ENCODE measurements at regions not wholly inside any gene's neighbourhood (a gene's known extent, or its start where the extent isn't known, plus 50 kb on each side); places are given as distances from the start of the nearest gene placed in this dataset.

DNA sequence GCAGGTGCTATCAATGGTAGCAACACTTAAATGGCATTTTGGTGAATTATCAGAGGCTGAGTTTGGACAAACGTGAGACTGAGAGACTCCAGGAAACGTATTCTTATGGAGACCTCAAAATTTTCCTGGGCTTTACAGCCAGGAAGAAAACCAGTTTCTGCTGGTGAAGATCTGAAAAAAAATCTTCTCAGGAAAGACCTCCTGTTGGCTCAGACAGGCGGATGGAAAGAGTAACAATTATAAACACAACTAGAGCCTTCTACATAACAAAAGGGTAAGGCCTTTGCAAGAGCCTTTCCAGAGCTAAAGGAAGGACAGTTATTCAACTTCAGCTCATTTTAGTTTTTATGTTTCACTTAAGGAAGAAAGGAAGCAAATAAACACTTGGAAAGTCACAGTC is 274.4 kb downstream of the THBS2 start:
- no peak for DNase-seq (ENCODE audit: low read depth in 2 of 2, low spot score in 1 of 2)

DNA sequence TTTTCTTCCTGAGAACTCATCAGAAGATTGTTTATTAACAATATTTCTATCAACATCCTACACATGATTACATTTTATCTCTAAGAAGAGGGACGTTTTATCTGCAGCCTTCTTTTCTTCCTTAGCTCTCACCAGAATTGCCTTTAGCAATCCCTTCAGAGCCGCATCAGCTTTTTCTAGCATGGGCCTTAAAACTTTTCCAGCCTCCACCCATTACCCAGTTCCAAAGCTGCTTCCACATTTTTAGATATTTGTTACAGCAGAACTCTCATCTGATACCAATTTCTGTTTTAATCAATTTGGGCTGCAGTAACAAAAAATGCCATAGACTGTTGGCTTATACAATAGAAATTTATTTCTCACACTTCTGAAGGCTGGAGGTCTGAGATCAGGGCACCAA is 281.5 kb downstream of the THBS2 start:
- DNase-seq (ENCODE audit: low read depth in 2 of 2, low spot score in 1 of 2) = no peak

DNA sequence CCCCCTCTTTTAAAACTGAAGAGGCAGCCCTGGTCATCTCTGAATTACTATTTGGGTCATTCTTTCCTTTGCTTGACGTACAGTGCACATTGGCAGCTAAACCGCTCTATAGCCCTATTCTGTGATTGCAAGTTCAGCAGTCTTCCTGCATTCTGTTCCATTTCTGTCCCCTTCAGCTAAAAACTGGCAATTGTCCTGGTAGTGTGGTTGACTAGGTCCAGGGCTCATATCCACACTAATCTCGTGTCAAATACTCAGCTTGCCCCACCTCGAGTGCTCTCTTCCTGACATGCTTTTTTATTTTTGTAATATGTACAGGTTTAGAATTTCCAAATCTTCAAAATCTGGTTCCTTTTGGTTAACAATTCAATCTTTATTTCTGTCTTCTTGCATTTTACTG is 282.1 kb downstream of the THBS2 start:
- DNase-seq (ENCODE audit: low read depth in 2 of 2, low spot score in 1 of 2) = no peak

DNA sequence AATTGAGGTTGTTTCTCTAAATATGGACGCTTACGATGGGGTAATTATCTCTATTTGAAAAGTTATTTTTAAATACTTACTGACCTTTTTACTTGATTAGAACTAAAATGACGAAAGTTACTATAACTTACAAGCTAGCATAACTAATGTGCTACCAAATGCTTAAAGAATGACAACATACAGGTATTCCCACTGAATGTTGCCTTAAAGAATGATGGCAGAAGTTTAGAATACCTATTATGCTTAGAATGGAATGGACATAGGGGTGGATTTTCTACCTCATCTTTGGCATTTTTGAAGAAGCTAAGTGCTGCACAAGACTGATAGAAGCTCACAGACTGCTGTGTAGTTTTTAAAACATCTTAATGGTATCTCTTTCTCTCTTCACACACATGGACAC is 284.8 kb downstream of the THBS2 start:
- DNase-seq (ENCODE audit: low read depth in 2 of 2, low spot score in 1 of 2) = no peak

DNA sequence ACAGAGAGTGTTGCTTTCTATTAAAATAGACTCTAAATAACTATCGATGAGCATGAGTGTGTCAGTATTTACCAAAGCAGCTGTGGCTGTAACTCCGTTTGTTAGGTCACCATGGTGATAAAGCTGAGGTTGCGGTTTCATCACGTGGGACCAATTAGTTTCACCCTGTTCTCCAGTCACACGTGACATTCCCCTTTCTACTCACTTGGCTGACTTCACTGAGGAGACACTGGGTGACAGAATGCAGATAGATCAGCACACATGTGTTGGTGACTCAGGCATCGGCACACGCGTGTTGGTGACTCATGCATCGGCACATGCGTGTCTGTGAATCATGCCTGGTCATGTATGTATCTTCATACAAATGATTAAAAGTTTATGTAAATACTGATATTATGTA is 285.4 kb downstream of the THBS2 start:
- no peak for DNase-seq (ENCODE audit: low read depth in 2 of 2, low spot score in 1 of 2)

DNA sequence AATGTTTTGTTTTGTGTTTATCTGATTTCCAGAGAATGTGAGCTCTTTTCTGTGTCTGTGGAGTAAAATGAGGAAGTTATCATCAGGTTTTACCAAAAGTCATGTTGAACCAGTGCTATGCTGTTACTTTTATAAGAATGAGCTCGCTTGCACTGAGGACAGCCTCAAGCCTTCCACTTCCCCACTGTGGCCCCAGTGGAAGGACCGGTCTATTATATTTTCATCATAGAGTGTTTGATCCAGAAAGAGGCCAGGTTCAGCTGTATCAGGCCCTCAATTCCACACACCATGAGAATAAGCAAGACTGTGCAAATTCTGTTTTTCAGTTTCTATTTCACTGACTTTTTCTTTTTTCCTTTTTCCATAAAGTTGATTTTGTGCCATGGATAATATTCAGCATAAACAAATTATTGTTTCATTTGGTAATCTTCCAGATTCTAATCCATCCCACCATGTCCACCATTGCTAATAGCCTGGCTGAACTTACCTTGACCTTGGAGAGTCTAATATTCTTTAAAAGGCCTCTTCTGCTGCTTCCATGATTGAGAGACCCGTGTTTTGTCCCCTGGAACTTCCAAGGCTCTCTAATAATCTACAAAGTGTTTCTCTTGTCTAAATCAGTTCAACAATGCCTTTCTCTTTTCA is 286.2 kb downstream of the THBS2 start:
- no peak for DNase-seq (ENCODE audit: low read depth in 2 of 2, low spot score in 1 of 2)

DNA sequence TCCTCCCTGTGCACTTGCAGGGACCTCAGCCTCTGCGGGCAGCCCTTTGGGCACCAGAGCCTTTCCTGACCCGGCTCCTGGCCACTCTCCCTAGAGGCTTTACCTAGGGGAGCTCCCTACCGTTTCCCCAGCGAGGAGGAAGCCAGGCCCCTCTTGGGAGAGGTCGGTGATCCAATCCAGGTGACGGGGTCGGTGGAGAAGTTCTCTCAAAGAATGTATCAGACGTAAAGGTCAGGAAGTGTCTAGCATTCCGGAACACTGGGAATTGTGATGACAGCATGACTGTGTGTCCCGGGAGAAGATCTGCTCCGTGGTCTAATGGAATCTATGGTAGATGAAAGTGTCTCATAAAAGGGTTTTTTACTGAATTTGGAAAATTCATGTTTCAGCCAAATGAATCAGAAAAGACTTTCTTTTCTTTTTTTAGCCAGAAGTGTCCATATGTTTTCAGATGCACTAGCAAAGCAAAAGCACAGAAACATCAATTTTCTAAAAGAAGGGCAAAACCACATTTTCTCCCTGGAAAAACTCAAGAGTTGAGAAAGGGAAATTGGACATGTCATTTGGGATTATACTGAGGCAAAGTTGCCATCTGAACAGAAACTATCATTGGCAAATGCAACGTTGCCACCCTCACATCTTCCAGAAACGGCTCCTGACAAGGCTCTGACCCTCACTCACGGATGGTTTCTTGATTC is 289.4 kb downstream of the THBS2 start:
- no peak for DNase-seq (ENCODE audit: low read depth in 2 of 2, low spot score in 1 of 2)

DNA sequence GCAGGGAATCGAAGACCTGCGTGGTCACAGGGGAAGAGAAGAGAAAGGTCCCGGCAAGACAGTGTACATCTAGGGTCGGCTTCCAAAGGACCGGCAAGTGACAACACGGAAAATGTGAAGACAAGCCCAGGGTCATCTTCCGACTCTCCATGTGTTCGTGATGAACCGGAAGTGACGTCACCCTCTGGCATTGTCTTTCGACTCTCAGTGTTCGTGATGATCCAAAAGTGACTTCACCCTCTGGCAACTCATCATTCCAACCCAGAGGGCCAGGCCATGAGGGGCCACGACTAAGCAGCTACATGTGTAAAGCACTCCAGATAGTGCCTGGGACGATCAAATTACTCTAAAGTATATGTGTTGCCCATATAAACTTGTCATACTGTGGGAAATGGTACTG is 290.8 kb downstream of the THBS2 start:
- DNase-seq (ENCODE audit: low read depth in 2 of 2, low spot score in 1 of 2) = no peak

DNA sequence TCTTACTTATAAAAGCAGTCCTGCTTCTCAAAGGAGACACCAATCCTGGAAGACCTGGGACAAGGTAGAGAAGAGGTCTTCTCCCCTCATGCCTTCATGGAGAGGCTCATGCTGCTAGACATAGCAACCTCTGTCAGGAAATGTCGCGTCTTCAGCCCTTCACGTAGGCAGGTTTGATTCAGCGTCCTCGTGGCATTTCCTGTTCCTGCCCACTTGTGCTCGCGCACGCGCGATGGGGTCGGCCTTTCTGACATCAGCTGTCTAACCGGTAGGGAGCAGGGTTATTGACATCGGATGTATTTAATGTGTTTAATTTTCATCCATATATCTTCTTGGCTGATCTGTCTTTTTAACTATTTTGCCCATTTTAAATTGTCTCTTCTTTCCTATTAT is 292.4 kb downstream of the THBS2 start:
- DNase-seq (ENCODE audit: low read depth in 2 of 2, low spot score in 1 of 2) = no peak

DNA sequence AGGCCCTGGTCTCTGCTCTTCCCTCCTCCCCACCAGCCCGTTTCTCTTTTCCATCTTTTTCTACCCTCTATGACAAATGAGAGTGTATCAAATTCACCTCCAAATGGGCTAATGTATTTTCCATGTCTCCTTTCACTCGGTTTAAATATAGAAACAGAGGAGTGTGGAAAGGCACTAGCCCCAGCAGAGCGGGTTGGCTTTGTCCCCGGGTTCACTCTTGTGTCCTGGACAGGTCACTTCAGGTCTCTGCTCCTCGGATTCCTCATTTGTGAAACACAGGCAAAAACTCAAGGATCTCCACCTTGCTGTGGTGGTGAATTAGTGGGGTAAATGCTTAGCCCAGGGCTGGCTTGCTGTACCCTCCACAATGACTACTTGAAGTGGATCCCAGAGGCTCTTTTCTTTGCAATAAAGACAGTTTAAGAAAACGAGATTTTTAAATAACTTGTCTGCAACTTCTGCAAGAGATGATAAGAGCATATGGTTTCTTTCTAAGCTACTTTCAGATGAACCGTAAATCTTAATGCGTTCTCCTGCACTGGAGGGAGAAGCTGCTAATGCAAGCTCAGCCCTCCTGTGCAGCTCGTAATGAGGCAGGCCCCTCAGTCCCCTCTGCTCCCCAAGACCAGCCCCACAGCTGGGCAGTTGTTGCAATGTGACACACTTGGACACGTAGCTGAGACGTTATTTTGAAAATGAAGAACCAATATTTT is 292.9 kb downstream of the THBS2 start:
- DNase-seq (ENCODE audit: low read depth in 2 of 2, low spot score in 1 of 2) = no peak

DNA sequence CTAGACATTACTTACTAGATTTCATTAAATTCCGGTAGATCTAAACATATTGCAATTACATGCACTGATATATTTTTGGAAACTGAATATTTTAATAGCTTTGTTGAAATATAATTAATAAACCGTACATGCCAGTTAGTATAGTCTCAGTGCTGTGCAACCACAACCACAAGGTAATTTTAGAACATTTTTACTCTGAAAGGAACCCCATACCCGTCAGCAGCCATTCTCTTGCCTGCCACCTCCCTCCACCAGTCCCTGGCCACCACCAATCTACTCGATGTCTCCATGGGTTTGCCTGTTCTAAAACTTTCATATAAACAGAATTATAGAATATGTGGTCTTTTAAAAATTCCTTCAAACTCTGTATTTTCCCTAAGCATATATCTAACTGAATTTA is 293.9 kb downstream of the THBS2 start:
- DNase-seq (ENCODE audit: low read depth in 2 of 2, low spot score in 1 of 2) = no peak

DNA sequence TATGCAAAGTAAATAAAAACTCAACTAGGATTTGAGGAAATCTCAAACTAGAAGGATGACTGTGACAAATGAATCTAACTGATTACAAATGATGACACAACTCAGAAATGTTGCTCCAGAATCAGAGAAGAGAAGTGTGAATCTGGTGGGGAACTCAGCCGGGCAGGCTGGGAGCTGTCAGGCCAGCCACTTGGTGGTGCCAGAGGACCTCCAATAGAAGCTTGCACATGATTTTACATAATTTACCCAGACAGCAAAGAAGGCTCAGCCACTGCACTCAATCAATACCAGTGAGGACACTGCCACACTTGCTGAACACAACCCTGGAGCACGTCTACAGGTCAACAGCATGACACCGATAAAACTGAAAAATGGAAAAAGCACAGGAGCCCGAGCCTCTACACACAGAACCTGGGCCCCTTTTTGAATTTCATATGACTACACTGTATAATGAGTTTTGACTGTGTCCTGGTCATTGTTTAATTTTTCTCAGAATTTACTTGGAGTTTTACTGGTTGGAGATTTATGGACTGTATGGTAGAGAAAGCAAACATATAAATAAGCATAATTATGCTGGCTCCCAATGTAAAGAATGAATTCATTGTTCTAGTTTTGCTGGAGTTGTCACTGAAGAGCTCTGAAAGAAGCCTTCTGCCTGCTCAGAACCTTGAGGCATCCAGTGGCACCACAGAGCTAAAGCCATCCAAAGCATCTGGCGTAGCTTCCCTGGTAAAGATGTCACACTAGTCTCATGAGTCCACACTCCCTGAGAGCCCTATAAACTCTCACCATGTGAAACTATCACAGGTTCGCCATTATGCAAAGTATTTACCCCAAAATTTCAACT is 296.5 kb downstream of the THBS2 start:
- DNase-seq (ENCODE audit: low read depth in 2 of 2, low spot score in 1 of 2) = no peak

DNA sequence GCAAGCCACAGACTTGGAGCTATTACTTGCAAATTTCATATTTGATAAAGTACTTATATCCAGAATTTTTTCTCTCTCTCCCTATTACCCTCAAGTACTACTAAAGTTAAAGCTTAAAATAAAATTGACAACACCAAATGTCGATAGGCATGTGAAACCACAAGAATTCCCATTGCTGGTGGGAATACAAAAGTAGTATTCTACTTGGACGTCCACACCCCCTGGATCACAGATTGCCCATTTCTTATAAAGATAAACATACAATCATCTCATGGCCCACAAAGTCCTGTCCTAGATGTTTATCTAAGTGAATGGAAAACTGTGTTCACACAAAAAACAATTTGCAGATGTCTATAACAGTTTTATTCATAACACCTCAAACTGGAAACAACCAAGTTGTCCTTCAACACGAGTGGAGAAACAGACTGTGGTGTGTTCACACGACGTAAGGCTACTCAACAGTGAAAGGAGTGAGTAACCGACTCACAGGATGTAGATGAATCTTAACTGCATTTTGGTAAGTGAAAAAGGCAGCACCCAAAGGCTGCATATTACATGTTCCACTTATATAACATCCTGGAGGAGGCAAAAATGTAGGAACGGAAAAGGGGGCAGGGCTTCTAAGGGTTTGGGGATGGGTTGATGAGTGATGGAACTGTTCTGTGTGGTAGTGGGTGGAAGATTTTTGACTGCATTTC is 297.4 kb downstream of the THBS2 start:
- DNase-seq (ENCODE audit: low read depth in 2 of 2, low spot score in 1 of 2) = no peak

DNA sequence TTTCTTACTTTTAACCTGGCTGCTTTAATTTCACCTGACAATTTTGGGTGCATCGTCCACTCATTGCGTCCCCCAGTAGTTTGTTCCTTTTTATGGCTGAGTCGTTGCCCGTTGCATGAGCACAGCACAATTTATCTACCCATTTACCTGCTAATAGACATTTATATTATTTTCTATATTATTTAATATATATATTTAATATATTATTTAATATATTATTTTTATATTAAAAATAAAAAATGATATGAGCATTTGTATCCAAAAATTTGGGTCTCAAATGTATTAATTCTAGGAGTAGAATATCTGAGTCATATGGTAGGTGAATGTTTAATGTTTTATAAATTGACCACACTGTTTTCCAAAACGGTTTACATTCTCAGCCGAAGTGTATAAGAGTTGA is 300.2 kb downstream of the THBS2 start:
- no peak for DNase-seq (ENCODE audit: low read depth in 2 of 2, low spot score in 1 of 2)

DNA sequence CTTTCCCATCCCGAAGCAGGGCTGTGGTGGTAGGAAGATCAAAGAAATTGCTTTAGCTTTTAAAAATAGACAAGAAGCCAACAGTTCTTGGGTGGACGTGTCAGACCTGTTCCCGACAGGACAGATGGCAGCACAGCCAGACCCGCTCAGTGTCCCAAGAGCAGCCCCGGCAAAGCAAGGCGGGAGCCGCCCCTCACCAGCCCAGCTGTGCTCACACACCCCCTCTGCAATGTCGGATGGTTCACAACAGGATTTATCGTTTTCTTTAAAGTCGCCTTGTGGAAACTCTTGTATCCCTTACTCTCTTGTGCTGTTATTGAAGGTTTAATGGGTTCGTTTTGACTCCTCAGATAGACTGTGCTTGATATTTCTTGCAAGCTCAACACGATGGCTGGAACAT is 302.4 kb downstream of the THBS2 start:
- DNase-seq (ENCODE audit: low read depth in 2 of 2, low spot score in 1 of 2) = no peak

DNA sequence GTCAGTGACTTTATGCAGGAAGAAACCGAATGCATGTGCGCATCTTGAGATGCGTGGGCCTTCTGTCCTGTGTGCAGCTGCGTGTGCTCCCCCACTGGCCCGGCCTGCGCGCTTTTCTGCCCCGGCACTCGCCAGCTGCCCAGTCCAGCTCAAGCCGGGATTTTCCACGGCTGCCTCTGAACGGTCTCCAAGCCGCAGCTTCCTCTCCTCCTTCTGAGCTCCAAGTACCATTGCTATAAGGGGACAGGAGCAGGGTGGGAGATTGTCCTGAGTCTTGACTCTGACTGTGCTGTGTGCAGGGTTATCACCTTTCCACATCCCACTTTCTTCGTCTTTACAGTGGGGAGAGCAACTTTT is 302.8 kb downstream of the THBS2 start:
- no peak for DNase-seq (ENCODE audit: low read depth in 2 of 2, low spot score in 1 of 2)

DNA sequence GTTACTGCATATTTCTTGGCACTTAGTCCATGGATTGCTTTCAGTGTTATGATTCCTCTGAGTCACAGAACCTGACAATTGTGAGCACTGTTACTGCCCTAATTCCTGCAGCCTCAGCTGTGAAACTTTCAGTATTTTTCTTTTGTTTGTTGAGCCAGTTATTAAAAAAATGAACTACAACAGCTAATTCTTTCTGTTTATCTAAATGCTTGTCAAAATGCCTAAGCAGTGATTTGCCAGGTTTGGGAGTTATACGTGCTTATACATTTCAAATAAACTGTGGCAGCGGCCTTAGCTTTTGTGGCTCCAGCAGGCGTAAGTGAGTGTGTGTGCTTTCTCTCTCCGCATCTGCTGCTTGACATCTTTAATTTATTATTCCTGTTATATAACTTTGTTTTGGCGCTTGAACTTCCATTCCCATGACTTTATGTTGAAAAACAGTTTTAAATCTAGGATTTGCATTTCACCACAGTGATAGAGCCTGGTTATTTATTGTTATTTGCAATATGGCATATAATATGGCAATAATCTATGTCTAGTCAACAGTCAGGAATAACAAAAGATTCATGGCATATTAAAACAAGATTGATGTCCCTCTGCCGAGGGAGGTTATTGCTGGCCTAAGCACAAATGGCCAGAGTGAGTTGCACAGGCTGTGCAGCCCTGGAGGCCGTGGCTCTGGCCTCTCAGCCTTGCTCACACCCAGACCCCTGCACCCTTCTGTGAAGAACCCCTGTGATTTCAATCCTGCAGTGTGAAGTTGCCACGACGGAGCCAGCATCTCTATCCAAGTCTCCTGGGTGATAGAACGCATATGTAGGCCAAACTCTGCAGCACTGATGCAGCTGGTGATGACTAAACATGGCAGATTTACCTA is 303.4 kb downstream of the THBS2 start:
- no peak for DNase-seq (ENCODE audit: low read depth in 2 of 2, low spot score in 1 of 2)

DNA sequence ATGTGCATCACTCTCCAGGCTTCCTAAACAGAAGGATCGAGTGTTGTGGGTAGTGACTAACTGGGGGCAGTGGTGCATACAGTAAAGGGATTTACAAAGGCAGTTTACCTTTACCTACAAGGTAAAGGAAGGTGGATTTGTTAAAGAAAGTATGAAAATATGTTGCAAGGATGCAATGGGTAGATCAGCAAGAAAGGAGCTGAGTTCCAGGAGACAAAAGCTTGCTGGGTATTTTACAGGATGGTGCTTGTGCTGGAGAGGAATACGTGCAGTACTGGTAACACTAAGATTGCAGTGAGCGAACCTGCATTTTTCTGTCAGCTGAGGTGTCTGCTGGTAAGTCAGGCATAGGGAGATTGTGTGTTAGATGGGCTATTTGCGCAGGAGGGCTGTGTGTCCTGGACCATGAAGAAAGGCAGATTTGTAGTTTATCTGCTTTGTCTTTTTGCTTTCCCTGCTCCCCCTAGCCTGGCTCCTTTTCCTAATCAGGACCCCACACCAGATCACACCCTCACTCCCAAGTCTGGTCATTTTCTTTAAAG is 304.6 kb downstream of the THBS2 start:
- no peak for DNase-seq (ENCODE audit: low read depth in 2 of 2, low spot score in 1 of 2)

DNA sequence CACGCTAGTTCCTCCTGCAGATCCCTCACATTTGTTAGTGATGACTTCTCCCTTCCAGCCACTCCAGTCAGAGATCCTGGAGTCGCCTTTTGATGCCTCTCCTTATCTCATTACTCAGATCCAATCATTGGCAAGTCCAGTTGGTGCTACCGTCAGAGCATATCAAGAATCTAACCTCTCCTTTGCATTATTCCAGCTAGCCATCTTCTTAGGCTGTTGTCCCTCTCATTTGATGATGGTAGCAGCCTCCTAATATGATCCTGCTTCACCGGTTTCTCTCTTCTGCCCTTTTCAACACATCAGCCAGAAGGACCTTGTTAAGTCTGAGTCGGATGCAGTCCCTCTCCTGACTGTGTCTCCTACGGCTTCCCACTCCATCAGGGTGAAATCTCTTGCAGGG is 305.6 kb downstream of the THBS2 start:
- no peak for DNase-seq (ENCODE audit: low read depth in 2 of 2, low spot score in 1 of 2)

All from stimulated activated CD8-positive, alpha-beta memory T cell treated with anti-CD3 and anti-CD28 coated beads, Interleukin-4, amount 100 ng/mL, for 1 hour (primary cell).